IPS DF 6.9 (cell line): ENCODE measurements at regions not wholly inside any gene's neighbourhood (a gene's known extent, or its start where the extent isn't known, plus 50 kb on each side); places are given as distances from the start of the nearest gene placed in this dataset.

Source experiments
- DNase-seq: peaks from one replicate; pipeline ENCODE4 v3.0.0-alpha.2; 2013; ENCODE audit warnings: low read depth, low spot score
- H3K27ac ChIP-seq: one replicate; pipeline ENCODE4 v1.5.1; 2013; ENCODE audit warnings: low read length, control low read depth
- H3K27me3 ChIP-seq: 2 replicates; pipeline ENCODE4 v1.6.1; 2013; ENCODE audit warnings: mild to moderate bottlenecking, low read length; ENCODE audit not compliant: control insufficient read depth, insufficient read depth
- H3K36me3 ChIP-seq: 2 replicates; pipeline ENCODE4 v1.6.1; 2013; ENCODE audit warnings: low read length; ENCODE audit not compliant: control insufficient read depth, insufficient read depth
- H3K4me1 ChIP-seq: 2 replicates; pipeline ENCODE4 v1.6.1; 2013; ENCODE audit warnings: low read length; ENCODE audit not compliant: control insufficient read depth, insufficient read depth
- H3K4me3 ChIP-seq: 2 replicates; pipeline ENCODE4 v1.5.1; 2013; ENCODE audit warnings: mild to moderate bottlenecking, low read length
- H3K9me3 ChIP-seq: 2 replicates; pipeline ENCODE4 v1.6.1; 2013; ENCODE audit warnings: low read length, inconsistent platforms; ENCODE audit not compliant: control insufficient read depth, insufficient read depth
- WGBS: extraction: QIAGEN DNeasy Blood & Tissue Kit; methylation state at CpG from one replicate; pipeline ENCODE4 v1.1.7; 2013; ENCODE audit warnings: mixed read lengths, missing lambda C conversion rate; ENCODE audit not compliant: insufficient read length, insufficient coverage; 5-methylcytosine and 5-hydroxymethylcytosine counted together

- no peaks in the 10 kb centered on the region for H3K4me1 ChIP-seq
- no CpG with 5 or more reads among the region's 5 CpGs for WGBS
- H3K4me3 ChIP-seq, result no peak overlapping the region
- no peaks in the 10 kb centered on the region for H3K36me3 ChIP-seq
- no peak overlapping the region for H3K27ac ChIP-seq
- no peaks in the 10 kb centered on the region for H3K27me3 ChIP-seq
- no peak for DNase-seq
- H3K9me3 ChIP-seq, result no peaks in the 10 kb centered on the region; the same call in 1 of the 2 replicates
Observed at GRCh38 chr21:24938573-24938972, 668.7 kb downstream of the MRPL39 start.

- Histone ChIP-seq H3K36me3 (no peaks in the 10 kb centered on the region), H3K27me3 (no peaks in the 10 kb centered on the region), H3K4me1 (no peaks in the 10 kb centered on the region), H3K9me3 (no peaks in the 10 kb centered on the region; the same call in 1 of the 2 replicates), H3K27ac (no peak overlapping the region), H3K4me3 (no peak overlapping the region)
- DNase-seq, result no peak
- WGBS, result no CpG with 5 or more reads among the region's 2 CpGs
Observed at GRCh38 chr21:24935991-24936390, 671.3 kb downstream of the MRPL39 start.

- no peak overlapping the region for H3K27ac ChIP-seq
- no peaks in the 10 kb centered on the region for H3K4me1 ChIP-seq
- WGBS, result no CpG with 5 or more reads among the region's 1 CpG
- no peaks in the 10 kb centered on the region for H3K36me3 ChIP-seq
- no peaks in the 10 kb centered on the region for H3K27me3 ChIP-seq
- no peak for DNase-seq
- no peaks in the 10 kb centered on the region; the same call in 1 of the 2 replicates for H3K9me3 ChIP-seq
- no peak overlapping the region for H3K4me3 ChIP-seq
Observed at GRCh38 chr21:24910591-24910990, 696.7 kb downstream of the MRPL39 start.

GRCh38 chr21:24903994-24904635, 703.2 kb downstream of the MRPL39 start:
- no CpG with 5 or more reads among the region's 1 CpG for WGBS

GRCh38 chr21:24899138-24899537, 708.1 kb downstream of the MRPL39 start:
- H3K27ac ChIP-seq, result no peak overlapping the region
- no peaks in the 10 kb centered on the region for H3K4me1 ChIP-seq
- no peaks in the 10 kb centered on the region; the same call in 1 of the 2 replicates for H3K9me3 ChIP-seq
- DNase-seq, result no peak
- no CpG with 5 or more reads among the region's 2 CpGs for WGBS
- no peaks in the 10 kb centered on the region for H3K27me3 ChIP-seq
- H3K36me3 ChIP-seq, result no peaks in the 10 kb centered on the region
- no peak overlapping the region for H3K4me3 ChIP-seq

More at GRCh38 chr21:24903994-24904635, 703.2 kb downstream of the MRPL39 start:
- H3K4me3 ChIP-seq, result no peak overlapping the region
- no peaks in the 10 kb centered on the region for H3K27me3 ChIP-seq
- no peak overlapping the region for H3K27ac ChIP-seq
- no peak for DNase-seq
- no peaks in the 10 kb centered on the region for H3K4me1 ChIP-seq
- H3K36me3 ChIP-seq, result no peaks in the 10 kb centered on the region
- no peaks in the 10 kb centered on the region; the same call in 1 of the 2 replicates for H3K9me3 ChIP-seq

GRCh38 chr21:24897883-24898282, 709.4 kb downstream of the MRPL39 start:
- Histone ChIP-seq H3K9me3 (no peaks in the 10 kb centered on the region; the same call in 1 of the 2 replicates), H3K4me1 (no peaks in the 10 kb centered on the region), H3K4me3 (no peak overlapping the region), H3K36me3 (no peaks in the 10 kb centered on the region), H3K27me3 (no peaks in the 10 kb centered on the region), H3K27ac (no peak overlapping the region)
- WGBS, result no CpG with 5 or more reads among the region's 1 CpG
- DNase-seq, result no peak

- peaks cover 3% of the 10 kb centered on the region for H3K9me3 ChIP-seq
- no peak overlapping the region for H3K4me3 ChIP-seq
- no peak overlapping the region for H3K27ac ChIP-seq
- H3K36me3 ChIP-seq, result no peaks in the 10 kb centered on the region
- H3K4me1 ChIP-seq, result no peaks in the 10 kb centered on the region
- no peak for DNase-seq
- no peaks in the 10 kb centered on the region for H3K27me3 ChIP-seq
Observed at GRCh38 chr21:24896735-24897124, 710.6 kb downstream of the MRPL39 start.

- H3K4me3 ChIP-seq, result no peak overlapping the region
- no peak for DNase-seq
- H3K27ac ChIP-seq, result no peak overlapping the region
- no CpG with 5 or more reads among the region's 3 CpGs for WGBS
- H3K27me3 ChIP-seq, result no peaks in the 10 kb centered on the region
- no peaks in the 10 kb centered on the region for H3K4me1 ChIP-seq
- peaks cover 3% of the 10 kb centered on the region for H3K9me3 ChIP-seq
- no peaks in the 10 kb centered on the region for H3K36me3 ChIP-seq
Observed at GRCh38 chr21:24895885-24896734, 711.2 kb downstream of the MRPL39 start.

- no peaks in the 10 kb centered on the region for H3K27me3 ChIP-seq
- no peak for DNase-seq
- no peak overlapping the region for H3K4me3 ChIP-seq
- H3K9me3 ChIP-seq, result peaks cover 3% of the 10 kb centered on the region
- H3K27ac ChIP-seq, result no peak overlapping the region
- no CpG with 5 or more reads among the region's 1 CpG for WGBS
- no peaks in the 10 kb centered on the region for H3K4me1 ChIP-seq
- H3K36me3 ChIP-seq, result no peaks in the 10 kb centered on the region
Observed at GRCh38 chr21:24894324-24894723, 713.0 kb downstream of the MRPL39 start.

GRCh38 chr21:24890021-24890420, 717.3 kb downstream of the MRPL39 start:
- no CpG with 5 or more reads among the region's 4 CpGs for WGBS

More at GRCh38 chr21:24890021-24890420, 717.3 kb downstream of the MRPL39 start:
- Histone ChIP-seq H3K27ac (no peak overlapping the region), H3K27me3 (no peaks in the 10 kb centered on the region), H3K4me3 (no peak overlapping the region), H3K4me1 (no peaks in the 10 kb centered on the region), H3K36me3 (no peaks in the 10 kb centered on the region), H3K9me3 (peaks cover 3% of the 10 kb centered on the region)
- no peak for DNase-seq
